IMR-90 (cell line): ENCODE measurements at regions not wholly inside any gene's neighbourhood (a gene's known extent, or its start where the extent isn't known, plus 50 kb on each side); places are given as distances from the start of the nearest gene placed in this dataset.

Experiments
- BHLHE40 ChIP-seq: fragments of 150-350 bp; IDR thresholded peaks from 2 replicates; pipeline ENCODE4 v1.6.1; 2016; ENCODE audit warnings: mild to moderate bottlenecking, low read depth, low read length
- CEBPB ChIP-seq: IDR thresholded peaks from 2 replicates; pipeline ENCODE4 v1.6.1; 2012; ENCODE audit warnings: low read depth, low read length, improper control_type of control experiment
- FOS ChIP-seq: fragments of 150-350 bp; IDR thresholded peaks from 2 replicates; pipeline ENCODE4 v1.6.1; 2016; ENCODE audit warnings: low read depth, low read length
- MAFK ChIP-seq: IDR thresholded peaks from 2 replicates; pipeline ENCODE4 v1.6.1; 2012; ENCODE audit warnings: low read depth, low read length, improper control_type of control experiment
- MAZ ChIP-seq: IDR thresholded peaks from 2 replicates; pipeline ENCODE4 v1.6.1; 2012; ENCODE audit warnings: low read depth, mild to moderate bottlenecking, low read length, improper control_type of control experiment, moderate library complexity, borderline replicate concordance
- MXI1 ChIP-seq: IDR thresholded peaks from 2 replicates; pipeline ENCODE4 v1.6.1; 2012; ENCODE audit warnings: low read depth, mild to moderate bottlenecking, low read length, moderate library complexity, borderline replicate concordance
- POLR2A ChIP-seq: IDR thresholded peaks from 2 replicates; pipeline ENCODE4 v1.6.1; 2012; ENCODE audit warnings: mild to moderate bottlenecking, low read depth, low read length
- RCOR1 ChIP-seq: IDR thresholded peaks from 2 replicates; pipeline ENCODE4 v1.6.1; 2012; ENCODE audit warnings: mild to moderate bottlenecking, low read length, improper control_type of control experiment; ENCODE audit not compliant: insufficient replicate concordance
- RFX5 ChIP-seq: IDR thresholded peaks from 2 replicates; pipeline ENCODE4 v1.8.0; 2012; ENCODE audit warnings: low read depth, mild to moderate bottlenecking, low read length, moderate library complexity
- SMC3 ChIP-seq: fragments of 150-350 bp; IDR thresholded peaks from 2 replicates; pipeline ENCODE4 v1.6.1; 2016; ENCODE audit warnings: low read depth, mild to moderate bottlenecking, antibody characterized with exemption, low read length, moderate library complexity
- TF ChIP-seq, protein P1 (sequence below): conservative IDR thresholded peaks from 2 replicates; pipeline ENCODE4 v1.5.1; 2012; ENCODE audit warnings: mild to moderate bottlenecking, low read depth, low read length, improper control_type of control experiment
- TF ChIP-seq, protein P2 (sequence below): fragments of 150-350 bp; IDR thresholded peaks from 2 replicates; pipeline ENCODE4 v1.6.1; 2016; ENCODE audit warnings: low read depth, mild to moderate bottlenecking, low read length, moderate library complexity, borderline replicate concordance

DNA sequence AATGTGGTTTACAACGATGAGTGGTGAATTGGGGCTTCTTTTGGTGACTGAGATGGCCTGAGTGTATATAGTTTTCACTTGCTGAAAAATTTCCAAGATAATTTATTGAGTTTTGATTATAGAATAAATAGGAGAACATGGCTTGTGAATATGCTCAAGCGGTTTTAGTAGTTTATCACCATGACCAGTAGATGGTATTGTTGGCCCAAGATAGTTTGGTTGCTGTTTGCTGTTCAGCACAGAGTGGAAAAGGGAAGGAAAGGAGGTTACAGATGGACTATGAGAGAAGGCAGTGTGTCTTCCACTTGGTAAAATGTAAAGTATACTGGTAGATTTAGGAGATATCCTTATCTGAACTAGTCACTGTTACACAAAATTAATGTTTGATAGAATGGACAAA is 55.8 kb upstream of the POU4F2 start:
- no peak for TF ChIP-seq SMC3
- TF ChIP-seq, protein P1, sequence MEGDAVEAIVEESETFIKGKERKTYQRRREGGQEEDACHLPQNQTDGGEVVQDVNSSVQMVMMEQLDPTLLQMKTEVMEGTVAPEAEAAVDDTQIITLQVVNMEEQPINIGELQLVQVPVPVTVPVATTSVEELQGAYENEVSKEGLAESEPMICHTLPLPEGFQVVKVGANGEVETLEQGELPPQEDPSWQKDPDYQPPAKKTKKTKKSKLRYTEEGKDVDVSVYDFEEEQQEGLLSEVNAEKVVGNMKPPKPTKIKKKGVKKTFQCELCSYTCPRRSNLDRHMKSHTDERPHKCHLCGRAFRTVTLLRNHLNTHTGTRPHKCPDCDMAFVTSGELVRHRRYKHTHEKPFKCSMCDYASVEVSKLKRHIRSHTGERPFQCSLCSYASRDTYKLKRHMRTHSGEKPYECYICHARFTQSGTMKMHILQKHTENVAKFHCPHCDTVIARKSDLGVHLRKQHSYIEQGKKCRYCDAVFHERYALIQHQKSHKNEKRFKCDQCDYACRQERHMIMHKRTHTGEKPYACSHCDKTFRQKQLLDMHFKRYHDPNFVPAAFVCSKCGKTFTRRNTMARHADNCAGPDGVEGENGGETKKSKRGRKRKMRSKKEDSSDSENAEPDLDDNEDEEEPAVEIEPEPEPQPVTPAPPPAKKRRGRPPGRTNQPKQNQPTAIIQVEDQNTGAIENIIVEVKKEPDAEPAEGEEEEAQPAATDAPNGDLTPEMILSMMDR, result no peak
- TF ChIP-seq POLR2A, result no peak
- TF ChIP-seq FOS, result no peak
- TF ChIP-seq RFX5, result no peak
- no peak for TF ChIP-seq BHLHE40
- no peak for TF ChIP-seq MAFK
- TF ChIP-seq RCOR1, result no peak
- TF ChIP-seq MXI1, result no peak
- TF ChIP-seq CEBPB, result no peak
- TF ChIP-seq MAZ, result no peak
- TF ChIP-seq, protein P2, sequence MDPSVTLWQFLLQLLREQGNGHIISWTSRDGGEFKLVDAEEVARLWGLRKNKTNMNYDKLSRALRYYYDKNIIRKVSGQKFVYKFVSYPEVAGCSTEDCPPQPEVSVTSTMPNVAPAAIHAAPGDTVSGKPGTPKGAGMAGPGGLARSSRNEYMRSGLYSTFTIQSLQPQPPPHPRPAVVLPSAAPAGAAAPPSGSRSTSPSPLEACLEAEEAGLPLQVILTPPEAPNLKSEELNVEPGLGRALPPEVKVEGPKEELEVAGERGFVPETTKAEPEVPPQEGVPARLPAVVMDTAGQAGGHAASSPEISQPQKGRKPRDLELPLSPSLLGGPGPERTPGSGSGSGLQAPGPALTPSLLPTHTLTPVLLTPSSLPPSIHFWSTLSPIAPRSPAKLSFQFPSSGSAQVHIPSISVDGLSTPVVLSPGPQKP, result no peak
